GM12892 (cell line): ENCODE measurements at regions not wholly inside any gene's neighbourhood (a gene's known extent, or its start where the extent isn't known, plus 50 kb on each side); places are given as distances from the start of the nearest gene placed in this dataset.

Experiments
- DNase-seq: peaks from one replicate; pipeline ENCODE4 v3.0.0; 2011; ENCODE audit not compliant: insufficient read length
- FAIRE-seq: peaks from 2 replicates; lab custom pipeline; 2011; peaks lifted over from hg19 to GRCh38; lab: Jason Lieb, UNC
- POLR2A ChIP-seq: IDR thresholded peaks from 2 replicates; pipeline ENCODE4 v1.6.1; 2011; ENCODE audit warnings: low read depth, low read length, control low read depth
- POLR2AphosphoS5 ChIP-seq: IDR thresholded peaks from 2 replicates; pipeline ENCODE4 v1.6.1; 2011; ENCODE audit warnings: low read depth, low read length, control low read depth
- TAF1 ChIP-seq: IDR thresholded peaks from 2 replicates; pipeline ENCODE4 v1.6.1; 2011; ENCODE audit warnings: low read depth, mild to moderate bottlenecking, control low read depth, low read length, borderline replicate concordance

DNA sequence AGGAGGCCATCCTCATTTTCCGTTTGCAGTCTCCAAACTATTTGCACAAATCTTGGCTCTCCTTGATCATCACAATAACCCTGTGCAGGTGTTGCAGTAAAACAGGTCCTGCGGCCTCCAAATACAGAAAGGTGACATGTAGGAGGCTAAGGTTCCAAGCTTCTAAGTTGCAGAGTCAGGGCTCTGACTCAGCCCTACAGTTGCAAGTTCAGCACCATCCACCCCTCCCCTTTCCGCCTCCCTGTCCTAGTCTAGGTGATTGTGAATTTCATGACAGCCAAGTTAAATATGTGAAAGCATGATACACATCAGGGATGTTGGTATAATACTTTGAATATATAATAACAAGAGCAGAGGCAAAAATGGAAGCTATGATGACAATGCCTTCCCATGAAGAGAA lies 317.3 kb upstream of the CDH4 start:
- TF ChIP-seq TAF1 (no peak), POLR2A (no peak), POLR2AphosphoS5 (no peak)
- DNase-seq (no peak), FAIRE-seq (no peak)

DNA sequence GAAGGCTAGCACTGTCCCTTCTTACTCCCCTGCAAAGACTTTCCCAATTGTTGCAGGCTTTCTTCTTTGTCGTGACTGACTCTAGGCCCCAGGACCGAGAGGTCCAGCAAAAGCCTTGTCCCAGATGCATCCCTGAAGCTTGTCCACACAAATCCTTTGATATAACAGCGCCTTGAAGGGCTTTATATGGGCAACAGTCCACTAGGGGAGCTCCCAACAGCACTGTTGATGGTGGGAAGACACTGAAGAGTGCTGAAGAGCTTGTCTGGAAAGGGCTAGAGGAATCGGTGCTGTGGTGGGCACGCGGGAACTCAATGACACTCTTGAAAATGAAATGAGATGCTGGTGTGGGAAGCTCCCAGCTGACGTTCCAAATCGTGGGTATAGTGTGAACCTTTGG lies 316.1 kb upstream of the CDH4 start:
- TF ChIP-seq TAF1 (no peak), POLR2A (no peak), POLR2AphosphoS5 (no peak)
- FAIRE-seq, result no peak

DNA sequence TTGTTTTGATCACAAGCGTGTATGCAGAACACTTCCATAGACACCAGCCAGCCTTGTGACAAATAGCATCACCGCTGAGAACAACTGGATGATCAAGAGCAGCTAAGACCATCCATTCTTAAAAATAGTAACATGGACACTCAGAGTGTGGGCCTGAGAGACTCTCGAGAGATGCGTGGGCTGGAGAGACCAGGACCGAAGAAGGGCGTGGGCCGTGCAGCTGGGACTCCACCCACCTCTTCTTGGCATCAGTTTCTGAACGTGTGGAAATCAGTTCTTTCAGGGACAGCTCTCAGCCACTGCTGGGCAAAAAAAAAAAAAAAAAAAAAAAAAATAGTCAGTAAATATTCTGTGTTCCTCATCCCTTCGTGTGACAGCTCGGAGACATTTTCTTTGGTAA lies 314.5 kb upstream of the CDH4 start:
- TF ChIP-seq POLR2A (no peak), POLR2AphosphoS5 (no peak), TAF1 (no peak)
- no peak for DNase-seq
- FAIRE-seq, result no peak

More for the DNA sequence above, 316.1 kb upstream of the CDH4 start:
- DNase-seq, result no peak

DNA sequence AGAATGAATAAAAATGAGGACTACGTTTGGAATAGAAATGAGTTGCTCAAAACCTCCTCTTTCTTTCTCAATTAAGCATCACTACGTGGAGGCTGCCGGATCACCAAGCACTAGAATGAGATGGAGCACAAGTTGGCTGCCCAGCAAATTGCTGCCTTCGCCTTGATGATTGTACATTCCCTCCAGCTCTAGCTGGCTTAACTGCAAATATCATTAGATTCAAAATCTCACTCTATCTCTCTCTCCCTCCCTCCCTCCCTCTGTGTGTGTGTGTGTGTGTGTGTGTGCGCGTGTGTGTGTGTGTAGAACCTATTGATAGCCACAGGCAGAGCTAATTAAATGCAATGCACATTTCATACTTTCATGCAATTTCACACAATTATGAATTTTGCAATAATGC lies 310.7 kb upstream of the CDH4 start:
- no peak for TF ChIP-seq POLR2A
- TF ChIP-seq TAF1, result no peak
- no peak for TF ChIP-seq POLR2AphosphoS5
- FAIRE-seq (no peak), DNase-seq (no peak)

DNA sequence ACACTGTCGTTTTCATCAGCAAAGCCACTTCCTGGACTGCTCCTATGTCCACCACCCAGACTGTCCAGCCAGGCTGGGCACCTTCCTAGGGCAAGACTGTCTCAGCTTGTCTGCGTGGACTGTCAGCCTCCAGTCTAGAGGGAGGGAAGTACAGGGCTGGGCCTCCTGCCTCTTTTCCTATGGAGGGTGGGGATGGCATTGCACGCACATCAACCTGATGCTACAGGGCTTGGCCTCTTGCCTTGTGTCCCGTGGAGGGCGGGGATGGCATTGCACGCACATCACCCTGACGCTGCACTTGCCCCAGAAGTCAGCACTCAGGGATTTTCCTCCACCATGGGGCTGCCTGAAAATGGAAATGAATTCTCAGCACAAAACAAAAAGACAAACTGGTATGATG lies 304.2 kb upstream of the CDH4 start:
- no peak for FAIRE-seq

DNA sequence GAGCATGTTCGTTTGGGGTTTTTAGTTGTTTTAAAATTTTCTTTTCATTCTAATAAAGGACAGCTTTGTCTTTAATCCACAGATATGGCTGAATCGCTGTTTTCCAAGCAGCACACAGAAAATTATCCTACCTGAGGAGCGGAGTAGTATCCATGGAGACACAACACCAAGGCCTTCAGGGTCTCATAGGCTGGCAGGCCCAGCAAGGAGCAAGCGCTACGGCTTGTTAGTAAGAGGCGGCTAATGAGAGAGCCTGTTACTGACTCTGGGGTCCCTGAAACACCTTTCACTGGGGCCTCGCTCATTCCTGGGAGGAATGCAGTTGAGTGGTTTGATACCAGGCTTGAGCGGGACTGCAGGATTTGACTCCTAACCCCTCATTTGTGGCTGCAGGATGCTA lies 303.8 kb upstream of the CDH4 start:
- FAIRE-seq (no peak), DNase-seq (no peak)
- TF ChIP-seq POLR2A (no peak), POLR2AphosphoS5 (no peak), TAF1 (no peak)

More for the DNA sequence above, 304.2 kb upstream of the CDH4 start:
- TF ChIP-seq POLR2A, result no peak
- TF ChIP-seq POLR2AphosphoS5, result no peak
- TF ChIP-seq TAF1, result no peak
- no peak for DNase-seq

DNA sequence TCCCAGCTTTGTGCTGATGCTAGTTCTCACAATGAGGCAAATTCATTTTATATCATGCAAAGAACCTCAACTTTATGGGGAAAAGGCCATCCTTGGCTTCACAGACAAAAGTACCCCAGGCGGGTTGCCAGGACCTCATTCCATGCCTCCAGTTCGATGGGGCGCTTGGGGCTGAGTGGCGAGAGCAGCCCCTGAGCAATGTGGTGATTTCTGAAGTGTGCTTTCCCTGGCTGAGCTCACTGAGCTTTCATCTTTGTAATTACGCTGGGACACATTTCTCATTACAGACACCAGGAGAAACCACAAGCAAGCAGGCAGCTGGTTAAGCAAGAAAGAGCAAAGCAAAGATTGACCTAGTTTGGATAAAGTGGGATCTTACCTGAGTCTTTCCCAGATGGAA lies 301.5 kb upstream of the CDH4 start:
- DNase-seq, result no peak
- TF ChIP-seq TAF1 (no peak), POLR2A (no peak), POLR2AphosphoS5 (no peak)
- no peak for FAIRE-seq

DNA sequence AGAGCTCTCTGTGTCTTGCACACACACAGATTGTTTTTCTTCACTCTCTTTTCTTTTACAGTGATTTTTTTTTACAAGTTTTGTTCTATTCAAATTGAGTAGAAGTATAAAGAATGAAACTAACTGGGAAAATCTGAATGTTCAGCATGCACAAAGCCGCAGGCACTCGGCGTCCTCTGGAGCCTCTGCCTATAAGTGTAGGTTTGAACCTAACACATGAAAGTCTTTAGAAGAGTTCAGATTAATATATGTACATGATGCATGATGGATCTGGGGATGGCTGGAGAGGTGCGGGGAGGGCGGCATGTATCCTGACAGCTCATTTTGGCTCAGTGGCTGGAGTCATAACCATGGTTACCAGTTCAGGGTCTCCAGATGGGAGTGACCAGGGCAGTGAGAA lies 301.1 kb upstream of the CDH4 start:
- no peak for TF ChIP-seq POLR2AphosphoS5
- DNase-seq, result no peak
- no peak for FAIRE-seq

DNA sequence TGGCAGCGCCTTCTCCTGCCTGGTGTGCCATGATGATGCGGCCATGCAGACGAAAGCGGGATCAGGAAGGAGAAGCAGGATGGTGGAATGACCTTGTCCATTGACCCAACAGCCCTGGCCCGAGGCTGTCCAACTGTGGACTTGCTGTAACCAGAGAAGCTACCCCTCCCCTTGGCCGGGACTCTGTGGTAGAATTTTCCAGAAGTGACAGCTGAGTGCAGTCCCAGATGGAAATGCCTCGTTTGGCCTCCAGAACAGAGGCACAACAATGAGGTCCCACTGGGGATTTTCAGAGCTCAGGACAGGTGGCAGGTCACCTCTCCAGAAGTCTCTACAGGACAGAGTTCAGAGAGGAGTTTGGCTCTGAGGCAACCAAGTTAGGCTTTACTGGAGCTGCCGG lies 299.2 kb upstream of the CDH4 start:
- TF ChIP-seq POLR2A (no peak), POLR2AphosphoS5 (no peak), TAF1 (no peak)
- FAIRE-seq (no peak), DNase-seq (no peak)

DNA sequence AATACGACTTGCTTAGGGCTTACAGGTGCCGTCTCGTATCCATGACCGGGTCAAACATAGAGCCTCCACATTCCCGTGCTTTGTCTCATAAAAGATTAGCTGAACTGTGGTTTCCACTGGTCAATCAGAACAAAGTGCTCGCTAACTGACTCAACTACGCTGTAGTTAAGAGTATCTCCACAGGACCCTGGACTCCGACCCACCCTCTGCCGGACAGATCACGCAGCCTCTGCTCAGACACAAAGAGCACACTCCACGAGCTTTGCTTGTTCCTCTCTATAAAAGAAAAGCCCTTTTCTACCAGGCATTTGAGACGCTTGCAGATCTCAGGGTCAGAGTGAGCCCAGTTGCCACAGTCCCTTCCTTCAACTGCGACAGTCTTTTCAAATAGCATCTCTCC lies 298.7 kb upstream of the CDH4 start:
- no peak for DNase-seq
- FAIRE-seq, result no peak
- no peak for TF ChIP-seq POLR2A
- no peak for TF ChIP-seq TAF1
- TF ChIP-seq POLR2AphosphoS5, result no peak

DNA sequence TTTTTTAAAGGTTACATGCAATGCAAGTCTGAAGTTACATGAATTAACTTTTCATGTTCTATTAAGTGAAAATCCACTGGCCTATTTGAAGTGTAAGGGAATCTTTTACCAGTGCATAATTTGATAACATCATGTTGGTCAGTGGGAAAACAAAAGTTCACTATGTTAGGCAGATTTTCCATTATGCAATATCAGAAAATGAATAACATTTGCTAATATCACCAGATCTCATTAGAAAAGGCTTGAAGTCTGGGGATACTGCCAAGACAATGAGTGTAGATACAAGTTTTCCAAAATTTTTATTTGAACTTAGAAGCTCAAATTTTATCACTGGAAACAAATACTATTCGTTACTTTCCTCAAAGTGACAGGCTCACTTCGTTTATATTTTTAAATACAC lies 296.4 kb upstream of the CDH4 start:
- DNase-seq, result no peak
- no peak for TF ChIP-seq TAF1
- TF ChIP-seq POLR2A, result no peak
- TF ChIP-seq POLR2AphosphoS5, result no peak
- no peak for FAIRE-seq

DNA sequence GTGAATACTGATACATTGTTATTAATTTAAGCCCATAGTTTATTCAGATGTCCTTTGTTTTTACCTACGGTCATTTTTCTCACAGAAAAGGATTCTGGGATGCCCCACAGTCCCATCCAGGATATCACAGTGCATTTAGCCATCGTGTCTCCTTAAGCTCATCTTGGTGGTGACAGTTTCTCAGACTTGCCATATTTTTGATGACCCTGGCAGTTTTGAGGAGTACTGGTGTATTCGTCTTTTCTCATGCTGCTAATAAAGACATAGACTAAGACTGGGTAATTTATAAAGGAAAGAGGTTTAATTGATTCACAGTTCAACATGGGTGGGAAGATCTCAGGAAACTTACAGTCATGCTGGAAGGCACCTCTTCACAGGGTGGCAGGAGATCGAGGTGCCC lies 295.9 kb upstream of the CDH4 start:
- TF ChIP-seq POLR2A (no peak), TAF1 (no peak), POLR2AphosphoS5 (no peak)

DNA sequence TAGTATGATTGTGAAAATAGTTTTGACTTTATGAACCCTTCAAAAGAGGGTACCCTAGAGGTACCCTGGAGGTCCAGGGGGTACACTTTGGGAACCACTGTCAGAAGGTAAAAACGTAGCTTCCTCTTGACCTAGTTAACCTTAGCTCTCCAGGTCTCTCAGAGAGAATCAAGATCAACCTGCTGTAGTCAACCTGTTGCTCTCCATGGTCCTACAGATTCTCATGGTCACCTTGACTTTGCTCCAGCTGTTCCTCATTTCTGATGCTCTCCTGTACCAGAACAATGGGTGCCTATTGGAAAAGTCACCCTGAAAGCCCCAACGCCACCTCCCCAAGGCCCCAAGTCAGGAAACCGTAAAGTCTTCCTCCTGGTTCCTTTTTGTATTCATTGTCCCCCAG lies 294.4 kb upstream of the CDH4 start:
- no peak for DNase-seq
- no peak for FAIRE-seq
- no peak for TF ChIP-seq TAF1
- TF ChIP-seq POLR2A, result no peak
- TF ChIP-seq POLR2AphosphoS5, result no peak

More for the DNA sequence above, 295.9 kb upstream of the CDH4 start:
- DNase-seq (no peak), FAIRE-seq (no peak)
